ENCODE measurements at regions not wholly inside any gene's neighbourhood (a gene's known extent, or its start where the extent isn't known, plus 50 kb on each side); places are given as distances from the start of the nearest gene placed in this dataset.

GRCh38 chr6:139858429-139858828, 484.0 kb upstream of the CITED2 start:
- no peak overlapping the region for H3K4me3 Mint-ChIP-seq
- ChIA-PET CTCF (no interaction called here), POLR2A (no interaction called here)
- no peaks in the 10 kb centered on the region for H3K27me3 Mint-ChIP-seq
- H3K4me1 Mint-ChIP-seq = no peaks in the 10 kb centered on the region
- no peak for DNase-seq
- intact Hi-C loops (cut with micrococcal nuclease) = no loop called here
- no peaks in the 10 kb centered on the region for H3K36me3 Mint-ChIP-seq (ENCODE audit: low read depth)
- no peak overlapping the region for H3K27ac Mint-ChIP-seq
- no peak for ATAC-seq (ENCODE audit: low read depth)
- H3K9me3 Mint-ChIP-seq = no peaks in the 10 kb centered on the region
- no peak for TF ChIP-seq CTCF (IDR thresholded peaks at IDR 0.05)

GRCh38 chr6:139857143-139857542, 482.7 kb upstream of the CITED2 start:
- Mint-ChIP-seq H3K4me1 (no peaks in the 10 kb centered on the region), H3K27ac (no peak overlapping the region), H3K9me3 (no peaks in the 10 kb centered on the region), H3K27me3 (no peaks in the 10 kb centered on the region), H3K36me3 (ENCODE audit: low read depth) (no peaks in the 10 kb centered on the region), H3K4me3 (no peak overlapping the region)
- TF ChIP-seq CTCF (IDR thresholded peaks at IDR 0.05) = no peak
- ATAC-seq (ENCODE audit: low read depth) (no peak), DNase-seq (no peak)
- ChIA-PET CTCF (no interaction called here), POLR2A (no interaction called here)
- intact Hi-C loops (cut with micrococcal nuclease) = no loop called here

GRCh38 chr6:139856562-139856961, 482.1 kb upstream of the CITED2 start:
- TF ChIP-seq CTCF (IDR thresholded peaks at IDR 0.05) = no peak
- CTCF ChIA-PET = no interaction called here
- H3K9me3 Mint-ChIP-seq = no peaks in the 10 kb centered on the region
- no peaks in the 10 kb centered on the region for H3K36me3 Mint-ChIP-seq (ENCODE audit: low read depth)
- no peak overlapping the region for H3K27ac Mint-ChIP-seq
- no peaks in the 10 kb centered on the region for H3K27me3 Mint-ChIP-seq
- ATAC-seq (ENCODE audit: low read depth) = no peak
- intact Hi-C loops (cut with micrococcal nuclease) = no loop called here
- no peak for DNase-seq
- H3K4me3 Mint-ChIP-seq = no peak overlapping the region
- POLR2A ChIA-PET = no interaction called here
- no peaks in the 10 kb centered on the region for H3K4me1 Mint-ChIP-seq

- no peak for TF ChIP-seq CTCF (IDR thresholded peaks at IDR 0.05)
- H3K9me3 Mint-ChIP-seq = no peaks in the 10 kb centered on the region
- H3K27ac Mint-ChIP-seq = no peak overlapping the region
- H3K27me3 Mint-ChIP-seq = no peaks in the 10 kb centered on the region
- no peaks in the 10 kb centered on the region for H3K4me1 Mint-ChIP-seq
- H3K36me3 Mint-ChIP-seq (ENCODE audit: low read depth) = no peaks in the 10 kb centered on the region
- DNase-seq (no peak), ATAC-seq (ENCODE audit: low read depth) (no peak)
- no peak overlapping the region for H3K4me3 Mint-ChIP-seq
- intact Hi-C loops (cut with micrococcal nuclease) = no loop called here
- POLR2A ChIA-PET = interaction anchor here (0.8 kb wide), 1 partner anchor 9 kb away, joined by 3 read pairs; no protein-coding TSS in a partner anchor
- CTCF ChIA-PET = no interaction called here
Observed at GRCh38 chr6:139855671-139856311, 481.3 kb upstream of the CITED2 start.

- no peak overlapping the region for H3K27ac Mint-ChIP-seq
- POLR2A ChIA-PET = no interaction called here
- no peak for ATAC-seq (ENCODE audit: low read depth)
Observed at GRCh38 chr6:139853302-139853992, 479.0 kb upstream of the CITED2 start.

More at GRCh38 chr6:139853302-139853992, 479.0 kb upstream of the CITED2 start:
- intact Hi-C loops (cut with micrococcal nuclease) = no loop called here
- H3K36me3 Mint-ChIP-seq (ENCODE audit: low read depth) = no peaks in the 10 kb centered on the region
- CTCF ChIA-PET = no interaction called here
- H3K27me3 Mint-ChIP-seq = no peaks in the 10 kb centered on the region
- no peak for DNase-seq
- no peak overlapping the region for H3K4me3 Mint-ChIP-seq
- peaks cover 2% of the 10 kb centered on the region for H3K9me3 Mint-ChIP-seq
- no peaks in the 10 kb centered on the region for H3K4me1 Mint-ChIP-seq
- no peak for TF ChIP-seq CTCF (IDR thresholded peaks at IDR 0.05)
